ENCODE measurements at regions not wholly inside any gene's neighbourhood (a gene's known extent, or its start where the extent isn't known, plus 50 kb on each side); places are given as distances from the start of the nearest gene placed in this dataset.

GRCh38 chr20:40960101-40960500 lies 68.5 kb upstream of the TOP1 start:
- H3K4me3 ChIP-seq (replicated peaks in 1 of 2; ENCODE audit: low read depth in 2 of 2, low read length in 2 of 2), result no peak overlapping the region
- TF ChIP-seq CTCF (IDR thresholded peaks at IDR 0.05; ENCODE audit: low read depth, low read length), result no peak
- DNase-seq (ENCODE audit: low read depth in 2 of 2), result no peak

GRCh38 chr20:40960521-40960956 lies 68.1 kb upstream of the TOP1 start:
- no peak for DNase-seq (ENCODE audit: low read depth in 2 of 2)
- H3K4me3 ChIP-seq (replicated peaks in 1 of 2; ENCODE audit: low read depth in 2 of 2, low read length in 2 of 2), result no peak overlapping the region
- TF ChIP-seq CTCF (IDR thresholded peaks at IDR 0.05; ENCODE audit: low read depth, low read length), result no peak

GRCh38 chr20:40961176-40961575 lies 67.4 kb upstream of the TOP1 start:
- TF ChIP-seq CTCF (IDR thresholded peaks at IDR 0.05; ENCODE audit: low read depth, low read length), result no peak

GRCh38 chr20:40961686-40962640 lies 66.7 kb upstream of the TOP1 start:
- no peak overlapping the region for H3K4me3 ChIP-seq (replicated peaks in 1 of 2; ENCODE audit: low read depth in 2 of 2, low read length in 2 of 2)
- TF ChIP-seq CTCF (IDR thresholded peaks at IDR 0.05; ENCODE audit: low read depth, low read length), result no peak
- DNase-seq (ENCODE audit: low read depth in 2 of 2), result peak; percentile 19 to 35

More at GRCh38 chr20:40961176-40961575, 67.4 kb upstream of the TOP1 start:
- H3K4me3 ChIP-seq (replicated peaks in 1 of 2; ENCODE audit: low read depth in 2 of 2, low read length in 2 of 2), result no peak overlapping the region
- no peak for DNase-seq (ENCODE audit: low read depth in 2 of 2)

- peak; percentile 73 for TF ChIP-seq CTCF (IDR thresholded peaks at IDR 0.05; ENCODE audit: low read depth, low read length)
- DNase-seq (ENCODE audit: low read depth in 2 of 2), result peak; percentile 67 to 69
- no peak overlapping the region for H3K4me3 ChIP-seq (replicated peaks in 1 of 2; ENCODE audit: low read depth in 2 of 2, low read length in 2 of 2)
These were observed 65.7 kb upstream of the TOP1 start for GRCh38 chr20:40962733-40963504.

GRCh38 chr20:40963505-40963845 lies 65.1 kb upstream of the TOP1 start:
- H3K4me3 ChIP-seq (replicated peaks in 1 of 2; ENCODE audit: low read depth in 2 of 2, low read length in 2 of 2), result no peak overlapping the region
- no peak for DNase-seq (ENCODE audit: low read depth in 2 of 2)
- TF ChIP-seq CTCF (IDR thresholded peaks at IDR 0.05; ENCODE audit: low read depth, low read length), result no peak

Data from cardiac fibroblast (primary cell).